NCI-H128 (cell line): ENCODE measurements at regions not wholly inside any gene's neighbourhood (a gene's known extent, or its start where the extent isn't known, plus 50 kb on each side); places are given as distances from the start of the nearest gene placed in this dataset.

Source experiments
- DNase-seq: peaks from one replicate; lab custom pipeline; 2025; ENCODE audit not compliant: unreplicated experiment; lab: John Stamatoyannopoulos, UW

GRCh38 chr4:180423712-180424057 lies 1819.5 kb upstream of the TENM3 start:
- DNase-seq, result no peak

GRCh38 chr4:180426938-180427337 lies 1816.3 kb upstream of the TENM3 start:
- DNase-seq, result no peak

DNA sequence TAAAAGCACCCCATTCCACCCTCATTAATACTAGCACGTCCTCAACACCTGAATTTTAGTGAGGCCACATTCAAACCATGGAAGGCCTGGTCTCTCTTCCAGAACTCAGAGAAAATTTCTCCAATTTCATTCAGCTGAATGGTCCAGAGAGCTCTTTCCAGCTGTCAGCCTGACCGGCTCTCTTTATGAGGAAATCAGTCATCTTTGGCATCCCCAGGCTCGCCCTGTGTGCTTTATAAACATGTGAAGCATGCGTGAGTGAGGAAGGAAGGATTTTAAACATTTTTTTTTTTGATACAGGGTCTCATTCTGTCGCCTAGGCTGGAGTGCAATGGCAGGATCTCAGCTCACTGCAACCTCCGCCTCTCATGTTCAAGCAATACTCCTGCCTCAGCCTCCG lies 1812.9 kb upstream of the TENM3 start:
- no peak for DNase-seq

- no peak for DNase-seq
These were observed 1808.9 kb upstream of the TENM3 start for GRCh38 chr4:180434131-180434895.

GRCh38 chr4:180436361-180436760 lies 1806.8 kb upstream of the TENM3 start:
- no peak for DNase-seq

DNA sequence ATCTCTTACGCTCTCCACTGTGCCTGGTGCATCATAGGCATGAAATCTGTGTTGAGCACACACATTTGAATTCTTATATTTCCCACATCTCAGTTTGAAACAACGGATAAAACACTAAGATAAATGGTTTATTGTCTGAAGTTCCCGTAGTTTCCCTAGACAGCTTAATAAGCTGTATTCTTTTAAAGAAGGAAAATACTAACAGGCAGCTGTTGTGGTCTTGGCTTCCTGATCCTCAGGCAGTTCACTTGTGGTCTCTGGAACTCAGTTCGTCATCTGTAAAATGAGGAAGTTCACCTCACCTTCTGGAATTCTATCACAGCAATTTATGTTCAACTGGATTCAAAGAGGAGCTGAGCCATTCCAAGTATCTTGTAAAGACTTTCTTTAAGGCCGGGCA lies 1805.6 kb upstream of the TENM3 start:
- no peak for DNase-seq

DNA sequence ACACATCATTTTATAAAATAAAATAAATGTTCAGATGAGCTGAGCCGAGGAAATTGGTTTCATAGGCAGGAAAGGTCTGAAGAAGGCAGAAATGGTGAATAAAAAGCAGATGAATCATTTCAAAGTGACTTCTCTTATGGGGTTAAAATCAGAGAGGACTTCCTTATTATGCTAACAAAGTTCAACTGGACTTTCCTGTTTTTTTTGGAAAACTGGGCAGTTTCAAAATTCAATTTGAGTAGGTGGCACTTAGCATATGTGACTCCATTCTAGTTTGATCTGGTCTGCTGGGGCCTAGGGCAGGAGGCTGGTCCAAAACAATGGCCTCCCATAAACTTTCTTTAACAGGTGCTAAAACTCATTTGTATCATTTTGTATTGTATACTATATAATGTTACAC lies 1794.9 kb upstream of the TENM3 start:
- DNase-seq, result no peak

- no peak for DNase-seq
These were observed 1793.7 kb upstream of the TENM3 start for GRCh38 chr4:180449395-180449956.

DNA sequence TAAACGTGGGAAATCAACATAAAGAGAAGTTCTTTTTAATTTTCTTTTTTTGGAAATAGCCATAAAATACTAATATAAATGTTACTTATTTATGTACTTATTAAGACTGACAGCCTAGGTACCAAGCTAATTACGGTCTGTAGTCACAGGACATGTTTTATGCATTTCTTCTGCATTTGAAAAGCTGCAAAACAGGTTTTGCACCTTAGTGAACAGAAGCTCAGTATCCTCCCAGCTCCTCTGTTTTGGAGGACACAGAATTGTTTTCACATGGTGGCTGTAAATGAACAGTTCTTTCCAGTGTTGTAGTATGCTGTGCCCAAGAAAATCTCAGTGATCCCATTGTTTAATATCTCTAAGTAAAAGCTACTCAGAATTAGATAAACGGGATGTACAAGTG lies 1788.0 kb upstream of the TENM3 start:
- no peak for DNase-seq

DNA sequence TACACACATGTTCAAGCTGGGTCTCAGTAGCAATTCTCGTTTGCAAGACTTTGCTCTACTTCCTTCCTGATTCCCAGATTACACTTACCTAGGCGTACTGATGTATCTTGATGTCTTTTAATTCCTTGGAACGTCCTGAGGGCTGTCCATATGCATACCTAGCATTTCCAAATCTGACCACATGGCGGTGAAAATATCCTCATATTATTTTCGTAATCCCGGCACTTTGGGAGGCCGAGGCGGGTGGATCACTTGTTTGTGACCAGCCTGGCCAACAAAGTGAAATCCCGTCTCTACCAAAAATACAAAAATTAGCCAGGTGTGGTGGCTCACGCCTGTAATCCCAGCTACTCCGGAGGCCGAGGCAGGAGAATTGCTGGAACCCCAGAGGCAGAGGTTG lies 1786.3 kb upstream of the TENM3 start:
- DNase-seq, result no peak

DNA sequence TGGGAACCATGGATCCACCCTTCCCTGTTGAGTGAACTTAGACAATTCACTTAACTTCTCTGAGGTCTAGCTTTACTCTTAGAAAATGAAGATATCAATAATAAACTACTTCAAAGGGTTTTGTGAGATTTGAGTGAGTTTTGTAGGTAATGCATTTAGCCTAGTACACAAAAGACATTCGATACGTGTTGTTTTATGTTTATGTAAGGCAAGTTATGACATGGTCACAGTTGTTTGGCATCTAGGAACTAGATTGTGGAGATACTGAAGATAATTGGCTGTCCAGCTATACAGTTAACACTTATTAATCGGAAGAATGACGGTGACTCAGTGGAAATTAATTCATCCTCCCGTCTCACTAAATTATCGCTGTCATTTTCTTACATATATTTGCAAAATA lies 1781.1 kb upstream of the TENM3 start:
- DNase-seq, result no peak

- DNase-seq, result no peak
These were observed 1777.8 kb upstream of the TENM3 start for GRCh38 chr4:180465364-180465763.

GRCh38 chr4:180483036-180483435 lies 1760.2 kb upstream of the TENM3 start:
- DNase-seq, result no peak

- no peak for DNase-seq
These were observed 1757.8 kb upstream of the TENM3 start for GRCh38 chr4:180485407-180485806.

DNA sequence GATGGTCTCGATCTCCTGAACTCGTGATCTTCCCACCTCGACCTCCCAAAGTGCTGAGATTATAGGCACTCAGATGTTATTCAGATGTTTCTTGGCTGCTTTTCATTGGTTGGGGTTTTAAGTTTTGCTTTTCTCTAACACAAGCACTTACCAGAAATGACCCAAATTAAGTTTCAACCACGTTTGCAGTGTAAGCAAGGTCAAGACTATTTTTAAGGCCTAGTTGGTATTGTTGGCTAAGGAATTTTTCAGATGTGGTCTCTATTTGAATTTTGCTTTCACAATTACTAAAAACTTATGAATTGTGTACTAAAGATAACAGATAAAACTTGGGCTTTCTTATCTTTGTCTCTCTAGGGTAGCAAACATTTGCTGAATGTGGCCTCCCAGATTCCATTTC lies 1756.9 kb upstream of the TENM3 start:
- DNase-seq, result no peak

- DNase-seq, result no peak
These were observed 1753.4 kb upstream of the TENM3 start for GRCh38 chr4:180489787-180490186.

DNA sequence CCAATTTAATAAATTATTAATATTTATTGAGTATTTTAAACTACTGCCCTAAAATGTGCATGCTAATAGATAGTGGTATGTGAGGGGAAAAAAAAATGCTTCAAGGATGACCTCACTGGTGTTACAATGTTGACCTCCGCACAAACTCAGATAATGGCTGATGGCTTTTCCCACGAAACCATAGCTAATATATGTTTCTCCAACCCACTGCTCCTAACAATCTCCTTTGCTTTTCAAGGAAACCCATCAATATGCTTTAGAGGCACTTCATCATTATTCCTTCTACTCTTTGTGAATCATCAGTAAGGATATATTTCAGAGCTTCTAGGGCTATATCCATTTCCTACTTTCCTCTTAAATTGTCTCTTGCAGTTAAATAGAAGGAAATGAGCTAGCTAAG lies 1752.0 kb upstream of the TENM3 start:
- no peak for DNase-seq

GRCh38 chr4:180493299-180493698 lies 1749.9 kb upstream of the TENM3 start:
- no peak for DNase-seq

- no peak for DNase-seq
These were observed 1743.0 kb upstream of the TENM3 start for GRCh38 chr4:180500154-180500553.

GRCh38 chr4:180512801-180513475 lies 1730.3 kb upstream of the TENM3 start:
- no peak for DNase-seq

DNA sequence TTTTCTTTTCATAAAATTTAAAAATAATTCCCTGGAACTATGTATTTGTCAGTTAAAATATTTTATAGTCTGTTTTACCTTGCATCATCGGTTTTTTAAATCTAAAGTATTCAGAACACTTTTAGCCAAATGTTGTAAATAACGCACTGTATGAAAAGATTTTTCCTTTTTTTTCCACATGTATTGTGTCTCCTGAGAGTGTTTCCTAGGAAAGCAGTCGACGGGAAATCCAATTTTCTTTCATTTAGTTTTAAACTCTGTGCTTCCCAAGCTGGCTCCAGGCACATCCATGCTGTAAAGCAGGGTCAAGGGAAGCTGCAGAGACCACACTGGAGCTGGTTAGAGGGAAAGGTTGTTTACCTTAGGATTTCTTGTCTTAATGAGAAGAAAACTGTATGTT lies 1724.3 kb upstream of the TENM3 start:
- no peak for DNase-seq

DNA sequence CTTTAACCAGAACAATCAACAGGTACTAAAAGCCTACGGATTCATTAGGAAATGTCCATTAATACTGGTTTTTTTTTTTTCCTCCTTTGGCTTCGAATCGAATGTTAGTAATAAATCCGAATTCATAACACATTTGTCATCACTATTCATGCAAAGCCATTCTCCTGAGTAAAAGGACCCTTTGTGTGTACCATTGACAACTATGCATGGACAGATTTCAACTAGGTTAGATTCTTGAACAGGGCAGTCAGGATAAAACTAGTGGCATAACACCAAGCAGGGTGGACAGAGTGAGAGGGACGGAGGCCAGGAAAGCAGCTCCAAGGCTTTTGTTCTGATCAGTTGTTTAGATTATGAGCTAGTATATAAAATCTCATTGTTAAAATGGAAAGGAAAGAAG lies 1722.0 kb upstream of the TENM3 start:
- DNase-seq, result no peak
